Caco-2 (cell line): ENCODE measurements at regions not wholly inside any gene's neighbourhood (a gene's known extent, or its start where the extent isn't known, plus 50 kb on each side); places are given as distances from the start of the nearest gene placed in this dataset.

Experiments used
- BruUV-seq: library from RNA; stranded (reverse); fragments of 400-500 nt; replicated peaks from 2 replicates; lab custom pipeline; 2021; lab: Mats Ljungman, UMichigan
- CTCF ChIA-PET: fragments of 300-600 bp; sonication (Branson Sonifier 250); formaldehyde crosslinking; loops from one replicate; lab custom pipeline; 2022; ENCODE audit warnings: antibody characterized with exemption; lab: Charles Lee
- POLR2A ChIA-PET: fragments of 300-600 bp; sonication (Branson Sonifier 250); formaldehyde crosslinking; loops from one replicate; lab custom pipeline; 2022; ENCODE audit warnings: antibody characterized with exemption; lab: Charles Lee
- DNase-seq, 2 experiments: peaks; one replicate each; pipeline versions ENCODE4 v3.0.0 to v3.0.0-alpha.2; 2020 to 2022
- H3K27me3 ChIP-seq: replicated peaks from 2 replicates; pipeline ENCODE4 v1.6.0; 2011; ENCODE audit warnings: low read length; ENCODE audit not compliant: control insufficient read depth, insufficient read depth
- H3K36me3 ChIP-seq: 2 replicates; pipeline ENCODE4 v1.5.1; 2011; ENCODE audit warnings: low read length; ENCODE audit not compliant: control insufficient read depth, insufficient read depth
- H3K4me1 ChIP-seq: fragments of 250-450 bp; sonication (Bioruptor Pico); 2 replicates; pipeline ENCODE4 v1.5.1; 2020; ENCODE audit warnings: mild to moderate bottlenecking
- H3K4me3 ChIP-seq: 2 replicates; pipeline ENCODE4 v1.5.1; 2011; ENCODE audit warnings: low read depth, mild to moderate bottlenecking, control low read depth, low read length
- H3K9me3 ChIP-seq: fragments of 250-450 bp; sonication (Bioruptor Pico); 2 replicates; pipeline ENCODE4 v1.5.1; 2020; ENCODE audit warnings: mild to moderate bottlenecking, moderate library complexity
- H3K27ac Mint-ChIP-seq: one replicate; pipeline ENCODE4 v1.8.0; 2022; ENCODE audit warnings: mixed read lengths; ENCODE audit not compliant: unreplicated experiment
- H3K27me3 Mint-ChIP-seq: one replicate; pipeline ENCODE4 v1.8.0; 2022; ENCODE audit warnings: mixed read lengths; ENCODE audit not compliant: insufficient read depth, unreplicated experiment
- H3K36me3 Mint-ChIP-seq: one replicate; pipeline ENCODE4 v1.8.0; 2022; ENCODE audit warnings: mild to moderate bottlenecking, mixed read lengths; ENCODE audit not compliant: insufficient read depth, unreplicated experiment
- H3K4me1 Mint-ChIP-seq: one replicate; pipeline ENCODE4 v1.8.0; 2022; ENCODE audit warnings: low read depth, mixed read lengths; ENCODE audit not compliant: unreplicated experiment
- H3K4me3 Mint-ChIP-seq: one replicate; pipeline ENCODE4 v1.8.0; 2022; ENCODE audit warnings: mild to moderate bottlenecking, moderate library complexity, mixed read lengths; ENCODE audit not compliant: unreplicated experiment
- H3K9me3 Mint-ChIP-seq: one replicate; pipeline ENCODE4 v1.8.0; 2022; ENCODE audit warnings: mixed read lengths; ENCODE audit not compliant: unreplicated experiment
- CTCF ChIP-seq, 2 experiments: fragments of 200-600 bp in 1 of 2; IDR thresholded peaks; 1 replicate in 1 of 2; 2 replicates in 1 of 2; pipeline versions ENCODE4 v1.5.1 to v1.8.0; 2011 to 2022; ENCODE audit warnings: antibody characterized with exemption in 1 of 2, control low read depth in 1 of 2, inconsistent platforms in 1 of 2, low read depth in 1 of 2, low read length in 1 of 2, mild to moderate bottlenecking in 1 of 2, moderate library complexity in 1 of 2; ENCODE audit not compliant: insufficient read depth in 1 of 2, severe bottlenecking in 1 of 2, unreplicated experiment in 1 of 2
- intact Hi-C: fragments of 100-400 bp; cut with micrococcal nuclease; formaldehyde crosslinking; loops from one replicate; pipeline ENCODE4 v1.10.0; 2022; ENCODE audit not compliant: unreplicated experiment

DNA sequence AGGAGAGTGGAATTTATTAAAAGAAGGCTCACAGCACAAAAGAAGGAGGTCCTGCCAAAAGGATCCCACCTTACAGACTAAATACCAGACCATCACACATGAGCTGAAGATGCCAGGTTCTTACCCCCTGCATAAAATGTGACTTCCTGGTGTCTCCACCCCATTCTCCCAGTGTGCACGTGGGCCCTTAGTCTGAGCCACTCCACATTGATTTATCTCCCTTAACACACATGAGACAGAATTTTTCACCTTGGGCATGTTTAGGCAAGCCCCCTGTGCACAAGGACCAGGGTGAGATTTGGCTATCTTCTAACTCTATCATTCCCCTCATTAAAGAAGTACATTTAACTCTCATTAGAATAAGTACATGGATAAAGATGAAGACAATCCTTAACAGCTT, 916.7 kb downstream of the PLOD2 start:
- BruUV-seq: no TSS peak
- CTCF ChIA-PET: no interaction called here
- Mint-ChIP-seq H3K36me3 (no peaks in the 10 kb centered on the region), H3K27ac (no peak overlapping the region), H3K9me3 (peaks cover 20% of the 10 kb centered on the region), H3K4me1 (no peaks in the 10 kb centered on the region), H3K27me3 (no peaks in the 10 kb centered on the region), H3K4me3 (no peak overlapping the region)
- POLR2A ChIA-PET: no interaction called here
- H3K36me3 ChIP-seq: no peaks in the 10 kb centered on the region
- H3K4me1 ChIP-seq: no peaks in the 10 kb centered on the region
- intact Hi-C loops: no loop called here
- no peak for TF ChIP-seq CTCF (IDR thresholded peaks at IDR 0.05; ENCODE audit: insufficient read depth in 1 of 2, low read depth in 1 of 2, low read length in 1 of 2, severe bottlenecking in 1 of 2, unreplicated experiment in 1 of 2)
- H3K9me3 ChIP-seq: no peaks in the 10 kb centered on the region
- H3K4me3 ChIP-seq: no peak overlapping the region
- no peak for DNase-seq
- no peaks in the 10 kb centered on the region for H3K27me3 ChIP-seq

- Mint-ChIP-seq H3K27me3 (no peaks in the 10 kb centered on the region), H3K9me3 (peaks cover 22% of the 10 kb centered on the region), H3K36me3 (no peaks in the 10 kb centered on the region), H3K4me3 (no peak overlapping the region), H3K4me1 (no peaks in the 10 kb centered on the region), H3K27ac (no peak overlapping the region)
- DNase-seq: no peak
- POLR2A ChIA-PET: no interaction called here
- TF ChIP-seq CTCF (IDR thresholded peaks at IDR 0.05; ENCODE audit: insufficient read depth in 1 of 2, low read depth in 1 of 2, low read length in 1 of 2, severe bottlenecking in 1 of 2, unreplicated experiment in 1 of 2): no peak
- H3K4me3 ChIP-seq: no peak overlapping the region
- no peaks in the 10 kb centered on the region for H3K9me3 ChIP-seq
- CTCF ChIA-PET: no interaction called here
- no peaks in the 10 kb centered on the region for H3K27me3 ChIP-seq
- BruUV-seq: no TSS peak
- intact Hi-C loops: no loop called here
- H3K4me1 ChIP-seq: no peaks in the 10 kb centered on the region
- H3K36me3 ChIP-seq: no peaks in the 10 kb centered on the region
Measured at GRCh38 chr3:145246291-145246690, 914.7 kb downstream of the PLOD2 start.

GRCh38 chr3:145248928-145249327, 912.1 kb downstream of the PLOD2 start:
- H3K9me3 ChIP-seq: no peaks in the 10 kb centered on the region
- CTCF ChIA-PET: no interaction called here

More at GRCh38 chr3:145248928-145249327, 912.1 kb downstream of the PLOD2 start:
- POLR2A ChIA-PET: no interaction called here
- no peaks in the 10 kb centered on the region for H3K4me1 ChIP-seq
- H3K4me3 ChIP-seq: no peak overlapping the region
- Mint-ChIP-seq H3K4me3 (no peak overlapping the region), H3K9me3 (peaks cover 22% of the 10 kb centered on the region), H3K36me3 (no peaks in the 10 kb centered on the region), H3K4me1 (no peaks in the 10 kb centered on the region), H3K27ac (no peak overlapping the region), H3K27me3 (no peaks in the 10 kb centered on the region)
- no peaks in the 10 kb centered on the region for H3K27me3 ChIP-seq
- TF ChIP-seq CTCF (IDR thresholded peaks at IDR 0.05; ENCODE audit: insufficient read depth in 1 of 2, low read depth in 1 of 2, low read length in 1 of 2, severe bottlenecking in 1 of 2, unreplicated experiment in 1 of 2): no peak
- intact Hi-C loops: no loop called here
- DNase-seq: no peak
- no TSS peak for BruUV-seq
- H3K36me3 ChIP-seq: no peaks in the 10 kb centered on the region
